ENCODE measurements at regions not wholly inside any gene's neighbourhood (a gene's known extent, or its start where the extent isn't known, plus 50 kb on each side); places are given as distances from the start of the nearest gene placed in this dataset.

DNA sequence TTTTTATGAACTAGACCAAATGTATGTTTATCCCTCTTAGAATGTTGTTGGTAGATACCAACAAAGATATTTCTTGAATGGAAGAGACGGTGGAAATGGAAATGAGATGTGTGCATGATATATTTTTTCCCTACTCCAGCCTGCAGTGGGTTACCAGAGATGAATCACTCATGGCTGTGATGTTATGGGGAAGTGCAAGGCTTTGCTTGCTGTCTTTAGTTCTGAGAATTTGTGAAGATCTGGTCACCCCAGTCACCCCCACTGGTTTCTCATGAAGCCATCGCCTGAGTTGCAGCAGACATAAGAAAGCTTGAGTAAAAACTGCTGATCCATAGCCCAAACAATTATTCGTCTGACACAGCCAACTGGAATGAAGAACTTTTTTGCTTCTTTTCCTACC lies 78.1 kb upstream of the EOMES start:
- intact Hi-C loops (cut with micrococcal nuclease) = no loop called here
- Histone ChIP-seq H4K20me1 (ENCODE audit: insufficient read depth) (no peaks in the 10 kb centered on the region; the same call in 1 of the 2 replicates), H3K36me3 (ENCODE audit: control insufficient read depth in 1 of 2, insufficient read depth in 2 of 2, low read length in 2 of 2) (no peaks in the 10 kb centered on the region), H3K9ac (ENCODE audit: low read length) (no peak overlapping the region), H2AFZ (ENCODE audit: low read depth, low read length, poor library complexity, severe bottlenecking) (no peak overlapping the region), H3K4me3 (replicated peaks in 1 of 2; ENCODE audit: low read depth in 1 of 2, low read length in 2 of 2) (no peak overlapping the region), H3K27me3 (ENCODE audit: insufficient read depth, low read length) (peaks cover 1% of the 10 kb centered on the region; the same call in 1 of the 2 replicates), H3K4me2 (ENCODE audit: low read length) (no peak overlapping the region), H3K4me1 (ENCODE audit: control insufficient read depth in 1 of 2, insufficient read depth in 2 of 2, low read length in 2 of 2) (no peaks in the 10 kb centered on the region), H3K79me2 (ENCODE audit: insufficient read depth, low read length) (no peaks in the 10 kb centered on the region), H3K9me3 (ENCODE audit: control insufficient read depth in 1 of 2, insufficient read depth in 1 of 2, low read depth in 1 of 2, low read length in 2 of 2) (no peaks in the 10 kb centered on the region), H3K27ac (ENCODE audit: low read depth, low read length) (no peak overlapping the region), H3K9me2 (ENCODE audit: insufficient read depth) (no peaks in the 10 kb centered on the region)
- ATAC-seq = no peak
- TF ChIP-seq SRF (IDR thresholded peaks at IDR 0.05; ENCODE audit: low read depth) = no peak
- TF ChIP-seq ELF1 (IDR thresholded peaks at IDR 0.05; ENCODE audit: borderline replicate concordance, low read depth) = no peak
- TF ChIP-seq, protein P1, sequence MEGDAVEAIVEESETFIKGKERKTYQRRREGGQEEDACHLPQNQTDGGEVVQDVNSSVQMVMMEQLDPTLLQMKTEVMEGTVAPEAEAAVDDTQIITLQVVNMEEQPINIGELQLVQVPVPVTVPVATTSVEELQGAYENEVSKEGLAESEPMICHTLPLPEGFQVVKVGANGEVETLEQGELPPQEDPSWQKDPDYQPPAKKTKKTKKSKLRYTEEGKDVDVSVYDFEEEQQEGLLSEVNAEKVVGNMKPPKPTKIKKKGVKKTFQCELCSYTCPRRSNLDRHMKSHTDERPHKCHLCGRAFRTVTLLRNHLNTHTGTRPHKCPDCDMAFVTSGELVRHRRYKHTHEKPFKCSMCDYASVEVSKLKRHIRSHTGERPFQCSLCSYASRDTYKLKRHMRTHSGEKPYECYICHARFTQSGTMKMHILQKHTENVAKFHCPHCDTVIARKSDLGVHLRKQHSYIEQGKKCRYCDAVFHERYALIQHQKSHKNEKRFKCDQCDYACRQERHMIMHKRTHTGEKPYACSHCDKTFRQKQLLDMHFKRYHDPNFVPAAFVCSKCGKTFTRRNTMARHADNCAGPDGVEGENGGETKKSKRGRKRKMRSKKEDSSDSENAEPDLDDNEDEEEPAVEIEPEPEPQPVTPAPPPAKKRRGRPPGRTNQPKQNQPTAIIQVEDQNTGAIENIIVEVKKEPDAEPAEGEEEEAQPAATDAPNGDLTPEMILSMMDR (IDR thresholded peaks at IDR 0.05 in 2 of 3, conservative IDR thresholded peaks at IDR 0.05 in 1 of 3; ENCODE audit: borderline replicate concordance in 1 of 3, insufficient read depth in 1 of 3, low read depth in 2 of 3, low read length in 2 of 3) = no peak
- TF ChIP-seq, protein P2, sequence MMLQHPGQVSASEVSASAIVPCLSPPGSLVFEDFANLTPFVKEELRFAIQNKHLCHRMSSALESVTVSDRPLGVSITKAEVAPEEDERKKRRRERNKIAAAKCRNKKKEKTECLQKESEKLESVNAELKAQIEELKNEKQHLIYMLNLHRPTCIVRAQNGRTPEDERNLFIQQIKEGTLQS (IDR thresholded peaks at IDR 0.05) = no peak
- TF ChIP-seq, protein P3, sequence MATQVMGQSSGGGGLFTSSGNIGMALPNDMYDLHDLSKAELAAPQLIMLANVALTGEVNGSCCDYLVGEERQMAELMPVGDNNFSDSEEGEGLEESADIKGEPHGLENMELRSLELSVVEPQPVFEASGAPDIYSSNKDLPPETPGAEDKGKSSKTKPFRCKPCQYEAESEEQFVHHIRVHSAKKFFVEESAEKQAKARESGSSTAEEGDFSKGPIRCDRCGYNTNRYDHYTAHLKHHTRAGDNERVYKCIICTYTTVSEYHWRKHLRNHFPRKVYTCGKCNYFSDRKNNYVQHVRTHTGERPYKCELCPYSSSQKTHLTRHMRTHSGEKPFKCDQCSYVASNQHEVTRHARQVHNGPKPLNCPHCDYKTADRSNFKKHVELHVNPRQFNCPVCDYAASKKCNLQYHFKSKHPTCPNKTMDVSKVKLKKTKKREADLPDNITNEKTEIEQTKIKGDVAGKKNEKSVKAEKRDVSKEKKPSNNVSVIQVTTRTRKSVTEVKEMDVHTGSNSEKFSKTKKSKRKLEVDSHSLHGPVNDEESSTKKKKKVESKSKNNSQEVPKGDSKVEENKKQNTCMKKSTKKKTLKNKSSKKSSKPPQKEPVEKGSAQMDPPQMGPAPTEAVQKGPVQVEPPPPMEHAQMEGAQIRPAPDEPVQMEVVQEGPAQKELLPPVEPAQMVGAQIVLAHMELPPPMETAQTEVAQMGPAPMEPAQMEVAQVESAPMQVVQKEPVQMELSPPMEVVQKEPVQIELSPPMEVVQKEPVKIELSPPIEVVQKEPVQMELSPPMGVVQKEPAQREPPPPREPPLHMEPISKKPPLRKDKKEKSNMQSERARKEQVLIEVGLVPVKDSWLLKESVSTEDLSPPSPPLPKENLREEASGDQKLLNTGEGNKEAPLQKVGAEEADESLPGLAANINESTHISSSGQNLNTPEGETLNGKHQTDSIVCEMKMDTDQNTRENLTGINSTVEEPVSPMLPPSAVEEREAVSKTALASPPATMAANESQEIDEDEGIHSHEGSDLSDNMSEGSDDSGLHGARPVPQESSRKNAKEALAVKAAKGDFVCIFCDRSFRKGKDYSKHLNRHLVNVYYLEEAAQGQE (IDR thresholded peaks at IDR 0.05; ENCODE audit: low read depth) = no peak
- no peak for TF ChIP-seq SIN3A (IDR thresholded peaks at IDR 0.05; ENCODE audit: low read depth)
- TF ChIP-seq YY1 (IDR thresholded peaks at IDR 0.05; ENCODE audit: extremely low read depth, insufficient replicate concordance, low read depth, low read length) = no peak
- TF ChIP-seq CBX3 (IDR thresholded peaks at IDR 0.05; ENCODE audit: low read depth) = no peak
- no peak for TF ChIP-seq TCF7L2 (IDR thresholded peaks at IDR 0.05; ENCODE audit: borderline replicate concordance, extremely low read depth, insufficient read depth, insufficient read length)
- no peak for TF ChIP-seq ZFX (IDR thresholded peaks at IDR 0.05)
- no peak for TF ChIP-seq RAD21 (IDR thresholded peaks at IDR 0.05; ENCODE audit: low read depth)
- TF ChIP-seq, protein P4, sequence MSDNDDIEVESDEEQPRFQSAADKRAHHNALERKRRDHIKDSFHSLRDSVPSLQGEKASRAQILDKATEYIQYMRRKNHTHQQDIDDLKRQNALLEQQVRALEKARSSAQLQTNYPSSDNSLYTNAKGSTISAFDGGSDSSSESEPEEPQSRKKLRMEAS (IDR thresholded peaks at IDR 0.05) = no peak
- no peak for TF ChIP-seq ZNF274 (IDR thresholded peaks at IDR 0.05; ENCODE audit: low read depth, low read length)
- TF ChIP-seq POLR2AphosphoS5 (IDR thresholded peaks at IDR 0.05; ENCODE audit: low read depth, low read length) = no peak
- no peak for TF ChIP-seq EGR1 (IDR thresholded peaks at IDR 0.05; ENCODE audit: low read depth)
- TF ChIP-seq CEBPB (IDR thresholded peaks at IDR 0.05; ENCODE audit: low read depth) = no peak
- no peak for TF ChIP-seq POLR2A (IDR thresholded peaks at IDR 0.05; ENCODE audit: borderline replicate concordance, extremely low read depth, insufficient read depth, insufficient read length)
- TF ChIP-seq EZH2phosphoT487 (IDR thresholded peaks at IDR 0.05; ENCODE audit: borderline replicate concordance) = no peak
- RAD21 ChIA-PET (ENCODE audit: low non-redundant PET in 1 of 2, low total read pairs in 2 of 2, uncharacterized antibody in 2 of 2, unreplicated experiment in 2 of 2) = interaction anchor here in 1 of 2 experiments (0.7 kb wide), 1 partner anchor 603 kb away, joined by 3 read pairs; no protein-coding TSS in a partner anchor
- CTCF ChIA-PET = no interaction called here
- BruUV-seq (replicated peaks) = no TSS peak
- POLR2A ChIA-PET = no interaction called here
- DNase-seq (ENCODE audit: low read depth, low spot score) = no peak
